NCI-H1105 treated with DMSO at 0.1 percent for 48 hours (cell line): ENCODE measurements at regions not wholly inside any gene's neighbourhood (a gene's known extent, or its start where the extent isn't known, plus 50 kb on each side); places are given as distances from the start of the nearest gene placed in this dataset.
"Not testable (repeated sequence)": the region's sequence is repeated elsewhere in the genome, so short reads cannot be mapped to it uniquely, and the experiment has no call there.

Experiments
- DNase-seq: peaks from one replicate; lab custom pipeline; 2025; lab: John Stamatoyannopoulos, UW

DNA sequence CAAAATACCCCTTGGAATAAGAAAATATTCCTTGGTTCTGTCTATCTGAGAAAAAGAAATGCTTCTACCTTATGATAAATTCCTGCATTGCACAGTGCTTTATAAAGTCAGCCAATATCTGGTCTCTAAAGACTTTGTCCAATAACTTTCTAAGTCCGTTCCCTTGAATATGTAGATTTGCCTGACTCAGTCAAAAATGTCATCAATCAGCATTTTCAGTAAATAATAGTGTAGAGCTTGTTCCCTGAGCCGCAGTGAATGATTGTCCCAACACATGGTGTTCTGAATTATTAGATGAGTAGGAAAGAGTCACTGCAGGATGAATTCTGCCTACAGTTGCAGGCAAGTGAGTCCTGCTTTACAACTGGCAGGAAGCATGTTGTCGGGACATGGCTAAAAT lies 316.8 kb upstream of the RBMS1 start:
- DNase-seq = no peak

DNA sequence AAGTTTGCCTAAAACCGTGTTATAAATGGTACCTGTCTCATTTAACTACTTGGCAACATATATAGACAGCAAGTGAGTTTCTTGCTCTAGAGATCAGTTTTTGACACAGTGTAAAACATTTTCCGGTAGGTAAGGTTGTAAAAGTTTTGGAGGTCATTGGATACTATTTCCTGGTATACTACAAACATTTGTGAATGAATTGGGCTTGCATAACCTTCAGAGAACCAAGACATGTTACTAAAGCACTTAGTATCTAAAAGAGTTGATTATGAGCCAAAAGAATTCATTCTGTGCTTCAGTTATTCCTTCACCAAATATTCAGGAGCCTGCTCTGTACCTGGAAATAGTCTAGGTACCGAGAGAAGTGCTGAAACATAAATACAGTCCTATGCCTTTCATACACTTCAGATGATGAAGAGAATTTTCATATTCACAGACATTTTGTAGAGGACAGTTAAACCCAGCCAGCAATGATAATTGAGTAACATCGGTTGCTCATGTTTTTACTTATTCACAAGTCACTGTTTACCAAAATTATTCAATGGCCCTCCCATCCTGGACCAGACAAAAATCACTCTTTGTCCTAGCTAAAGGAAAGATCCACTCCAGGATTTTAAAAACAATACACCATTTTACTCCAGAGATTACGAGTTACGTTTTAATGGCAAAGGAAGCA lies 319.4 kb upstream of the RBMS1 start:
- DNase-seq = peak; percentile 20

DNA sequence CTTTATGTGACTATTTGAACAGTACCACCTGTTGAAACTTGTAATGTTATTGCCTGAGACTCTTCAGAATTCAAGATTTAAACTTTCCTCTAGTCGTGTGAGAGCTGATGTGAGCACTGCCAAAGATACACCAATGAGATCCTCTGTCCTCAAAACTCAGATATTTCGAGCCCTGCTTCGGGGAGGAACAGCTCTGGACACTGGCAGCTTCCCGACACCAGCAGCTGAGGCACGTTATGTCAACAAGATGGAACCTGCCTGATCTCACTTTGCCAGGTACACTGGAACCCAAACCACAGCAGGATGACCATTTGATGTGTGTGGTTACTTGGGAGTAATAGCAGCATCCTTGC lies 319.9 kb upstream of the RBMS1 start:
- peak; percentile 20 for DNase-seq

GRCh38 chr2:160816916-160817499 lies 323.4 kb upstream of the RBMS1 start:
- DNase-seq = peak; percentile 93

DNA sequence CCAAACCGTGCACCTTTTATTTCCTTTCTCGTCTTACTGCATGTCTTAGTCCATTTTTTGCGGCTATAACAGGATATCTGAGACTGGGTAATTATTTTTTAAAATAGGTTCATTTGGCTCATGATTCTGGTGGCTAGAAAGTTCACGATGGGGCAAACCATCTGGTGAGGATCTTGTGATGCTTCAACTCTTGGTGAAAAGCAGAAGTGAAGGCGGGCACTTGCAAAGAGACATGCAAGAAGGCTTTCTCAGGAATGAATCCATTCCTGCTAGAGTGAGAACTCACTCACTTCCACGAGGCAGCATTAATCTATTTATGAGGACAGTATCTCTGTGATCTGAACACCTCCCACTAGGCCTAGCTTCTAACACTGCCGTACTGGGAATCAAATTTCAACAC lies 327.1 kb upstream of the RBMS1 start:
- no peak for DNase-seq

- DNase-seq = no peak
Observed at GRCh38 chr2:160822006-160822405, 328.4 kb upstream of the RBMS1 start.

- no peak for DNase-seq
Observed at GRCh38 chr2:160825433-160825832, 331.8 kb upstream of the RBMS1 start.

- DNase-seq = no peak
Observed at GRCh38 chr2:160826496-160826895, 332.9 kb upstream of the RBMS1 start.

GRCh38 chr2:160828076-160828475 lies 332.2 kb upstream of the TANK start:
- DNase-seq = no peak

- DNase-seq = not testable (repeated sequence)
Observed at GRCh38 chr2:160832381-160832780, 327.8 kb upstream of the TANK start.

DNA sequence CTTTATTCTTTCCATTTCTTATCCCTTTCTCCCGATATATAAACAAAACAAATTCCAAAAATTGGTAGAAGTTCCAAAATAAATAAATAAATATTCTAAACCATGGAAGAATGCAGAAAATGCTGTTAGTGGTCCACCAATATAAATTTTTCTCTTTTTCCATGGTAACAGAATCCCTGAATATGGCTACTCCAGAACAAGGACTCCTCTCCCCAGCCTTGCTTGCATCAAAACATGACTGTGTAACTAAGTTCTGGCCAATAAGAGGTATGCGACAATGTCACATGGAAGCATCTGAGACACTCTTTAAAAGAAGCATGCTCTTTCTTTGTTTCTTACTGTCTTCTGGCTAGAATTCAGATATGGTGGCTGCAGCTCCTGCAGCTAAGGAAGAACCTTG lies 325.1 kb upstream of the TANK start:
- DNase-seq = no peak

- no peak for DNase-seq
Observed at GRCh38 chr2:160836755-160837154, 323.5 kb upstream of the TANK start.

GRCh38 chr2:160837416-160837815 lies 322.8 kb upstream of the TANK start:
- no peak for DNase-seq

DNA sequence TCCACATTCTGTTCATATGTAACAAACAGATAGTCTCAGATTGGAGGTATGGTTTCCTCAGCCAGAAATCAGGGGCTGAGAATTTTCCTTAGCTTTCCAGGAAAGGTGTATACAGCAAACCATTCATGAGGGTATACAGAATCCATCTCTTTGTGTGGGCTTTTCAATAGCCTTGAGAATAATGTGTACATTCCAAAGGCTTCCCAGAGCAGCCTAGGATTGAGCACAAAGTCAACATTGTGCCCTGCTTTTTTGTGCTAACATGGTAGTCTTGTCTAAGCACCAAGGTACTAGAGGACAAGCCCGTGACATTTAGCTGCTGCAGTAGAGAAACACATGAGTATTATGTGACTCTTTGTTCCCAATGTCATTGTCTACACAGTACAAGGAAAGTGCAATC lies 322.1 kb upstream of the TANK start:
- no peak for DNase-seq

DNA sequence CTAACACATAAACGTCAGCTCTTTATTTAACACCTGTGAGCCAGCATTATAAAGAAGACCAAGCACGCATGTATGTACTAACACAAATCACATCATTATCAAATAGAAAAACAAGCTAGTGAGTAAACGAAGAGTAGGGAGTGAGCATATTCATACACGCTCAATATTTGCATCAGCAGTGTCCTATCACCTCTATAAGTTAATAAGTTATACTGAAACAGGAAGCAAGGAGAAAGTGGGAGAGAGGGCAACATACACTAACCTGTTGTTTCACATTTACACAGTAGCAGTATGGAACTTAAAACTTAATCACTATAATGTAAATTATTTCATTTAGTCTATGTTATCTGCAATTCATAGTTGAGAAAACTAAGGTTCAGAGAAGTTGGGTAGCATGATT lies 321.5 kb upstream of the TANK start:
- DNase-seq = no peak

DNA sequence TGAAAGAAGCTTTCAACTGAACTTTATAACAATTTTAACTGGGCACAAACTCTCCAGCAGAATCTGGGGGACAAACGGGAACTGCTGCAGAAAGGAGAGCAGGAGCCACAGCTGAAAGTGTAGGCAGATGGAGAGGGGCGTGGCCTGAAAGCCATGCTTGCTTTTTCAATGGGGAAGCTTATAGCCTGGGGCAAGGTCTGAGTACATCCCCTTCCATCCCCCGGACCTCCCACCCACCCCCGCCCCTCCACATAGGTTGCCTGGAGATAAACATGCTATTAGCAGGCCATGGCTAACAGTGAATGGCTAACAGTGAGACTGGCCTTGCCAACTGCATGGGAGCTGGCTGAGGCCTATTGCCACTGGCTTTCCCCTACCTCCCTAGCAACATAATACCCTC lies 317.9 kb upstream of the TANK start:
- DNase-seq = no peak

DNA sequence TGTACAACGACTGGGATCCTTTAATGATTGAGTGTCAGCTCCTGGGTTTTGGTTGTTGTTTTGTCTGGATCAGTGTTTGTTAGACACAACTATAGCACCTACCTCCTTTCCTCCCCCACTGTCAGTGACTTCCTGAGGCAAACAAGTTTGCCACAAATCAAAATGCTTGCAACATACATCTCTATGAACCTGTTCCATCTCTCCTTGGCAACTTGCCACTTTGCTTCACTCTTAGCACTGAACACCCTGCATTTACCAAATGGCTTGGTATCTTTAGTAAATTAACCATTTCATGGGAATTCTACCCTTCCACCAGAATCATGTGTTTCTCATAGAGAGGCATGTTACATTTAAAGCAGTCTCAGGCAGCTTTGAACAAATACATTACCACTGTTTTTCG lies 301.1 kb upstream of the TANK start:
- peak; percentile 24 for DNase-seq

DNA sequence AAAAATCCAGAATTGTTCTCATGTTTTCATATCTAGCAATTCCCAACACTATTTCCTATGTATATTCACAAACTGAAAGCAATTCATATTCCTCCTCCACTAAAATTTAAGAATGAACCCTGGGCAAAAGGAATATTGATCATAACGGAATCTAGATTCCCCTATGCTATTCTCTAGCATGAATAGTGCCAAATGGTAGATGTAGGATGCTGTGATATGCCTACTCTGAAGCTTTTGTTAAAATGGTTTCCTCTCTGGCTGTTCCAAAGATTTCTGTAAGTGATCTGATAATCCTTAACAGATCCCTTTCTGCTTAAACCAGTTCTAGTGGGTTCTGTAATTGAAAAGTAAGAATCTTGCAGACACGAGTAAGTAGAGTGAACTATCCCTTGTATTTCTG lies 298.0 kb upstream of the TANK start:
- DNase-seq = no peak

DNA sequence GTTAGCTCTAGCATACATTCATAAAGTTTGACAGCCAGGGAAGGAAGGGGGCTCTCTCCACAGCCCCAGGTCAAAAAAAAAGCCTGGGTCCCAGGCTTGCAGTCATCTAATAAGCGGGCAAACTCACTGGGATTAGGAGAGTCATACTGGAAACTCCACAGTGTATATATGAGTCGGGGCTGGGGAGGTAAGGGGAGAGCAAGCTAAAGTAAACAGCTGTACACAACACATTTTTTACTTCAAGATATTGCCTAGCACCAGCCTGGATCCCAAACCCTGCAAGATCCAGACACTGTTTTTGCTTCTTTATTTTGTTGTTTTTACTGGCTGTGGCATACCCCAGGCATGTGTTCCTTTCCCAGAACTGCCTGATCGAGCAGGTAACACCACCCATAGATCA lies 291.3 kb upstream of the TANK start:
- DNase-seq = no peak

DNA sequence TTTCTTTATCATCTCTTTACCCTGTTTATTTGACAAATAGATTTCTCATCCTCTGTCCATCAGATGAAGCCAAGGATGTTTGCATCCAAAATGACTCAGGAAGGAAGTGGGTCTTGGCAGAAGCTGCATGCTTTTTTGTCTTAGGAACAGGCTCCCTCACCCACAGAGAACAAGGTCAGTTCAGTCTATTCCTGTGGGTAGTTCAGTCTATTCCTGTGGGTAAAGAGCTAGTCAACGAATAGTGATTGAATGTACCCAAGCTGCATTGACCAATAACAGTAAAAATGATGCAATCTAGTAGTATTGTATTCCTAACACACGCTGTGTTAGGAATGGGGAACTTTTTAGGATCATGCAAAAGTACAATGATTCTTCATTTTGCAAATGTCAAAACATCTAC lies 290.8 kb upstream of the TANK start:
- no peak for DNase-seq

DNA sequence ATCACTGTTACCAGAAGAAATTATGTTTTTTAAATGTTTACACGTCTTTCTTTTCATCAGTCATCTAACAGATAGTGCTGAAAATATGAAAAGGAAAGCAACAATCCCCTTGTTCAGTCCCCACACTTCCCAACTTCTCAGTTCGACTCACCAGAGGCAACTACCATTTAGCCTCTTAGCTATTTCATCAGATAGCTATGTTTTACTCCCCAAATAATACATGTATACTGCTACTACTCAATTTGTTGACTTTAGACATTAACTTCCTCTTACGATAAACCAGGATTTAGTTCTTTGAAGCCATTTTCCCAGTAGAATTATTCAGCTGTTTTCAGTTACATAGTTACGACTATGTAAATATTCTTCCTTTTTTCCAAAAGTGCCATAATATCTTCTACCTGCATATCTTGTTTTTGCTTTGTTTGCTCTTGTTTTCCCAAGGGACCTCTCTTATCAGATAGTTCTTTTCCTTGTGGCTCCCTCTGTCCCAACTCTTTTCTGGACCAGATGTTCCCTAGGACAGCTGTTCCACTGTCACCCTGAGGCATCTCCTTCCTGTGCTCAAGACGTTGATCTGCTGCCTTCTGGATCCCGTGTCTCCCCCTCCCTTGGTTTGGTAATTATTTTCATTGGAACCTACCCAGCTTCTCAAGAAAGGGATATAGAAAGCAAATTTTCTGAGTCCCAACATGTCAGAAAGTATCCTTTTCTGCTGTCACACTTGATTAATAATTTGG lies 289.3 kb upstream of the TANK start:
- DNase-seq = no peak

DNA sequence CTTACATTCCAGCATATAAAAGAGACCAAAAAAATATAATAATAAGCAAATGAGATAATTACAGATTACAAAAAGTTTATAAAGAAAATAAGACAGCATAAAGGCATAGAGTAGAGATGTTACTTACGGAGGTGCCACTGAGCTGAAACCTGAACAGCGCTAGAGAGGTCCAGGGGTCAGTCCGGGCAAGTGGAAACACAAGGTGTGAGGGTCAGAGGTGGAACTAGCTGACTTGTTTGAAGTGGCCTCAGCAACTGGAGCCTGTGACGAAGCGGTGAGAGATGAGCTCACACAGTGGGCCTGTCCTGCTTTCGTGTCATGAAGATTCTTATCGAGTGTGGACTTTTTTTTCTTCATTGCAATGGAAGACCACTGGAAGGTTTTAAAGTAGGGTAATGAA lies 288.3 kb upstream of the TANK start:
- no peak for DNase-seq

GRCh38 chr2:160876029-160876428 lies 284.2 kb upstream of the TANK start:
- no peak for DNase-seq

DNA sequence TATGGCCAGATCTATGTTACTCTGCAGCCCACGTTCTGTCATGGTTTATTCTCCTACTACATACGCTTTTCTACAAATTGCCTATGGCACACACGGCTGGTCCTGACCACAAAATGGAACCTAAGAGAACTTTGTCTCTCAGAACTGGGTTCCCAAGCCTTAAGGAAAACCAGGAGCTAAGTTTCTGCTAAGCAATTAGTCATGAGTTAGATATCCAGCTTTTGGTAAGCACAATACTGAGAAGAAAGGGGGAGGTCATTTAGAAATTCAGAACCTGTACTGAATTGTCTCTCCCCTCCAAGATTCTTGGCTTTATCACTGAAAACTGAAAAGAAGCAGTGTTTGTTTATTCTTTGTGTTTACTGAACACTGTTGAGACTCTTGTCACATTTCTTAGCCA lies 283.5 kb upstream of the TANK start:
- no peak for DNase-seq
